Stromal cell of bone marrow (primary cell): ENCODE measurements at regions not wholly inside any gene's neighbourhood (a gene's known extent, or its start where the extent isn't known, plus 50 kb on each side); places are given as distances from the start of the nearest gene placed in this dataset.
A peak's percentile ranks its signal among the peaks of the same experiment; 100 is the strongest.
"Not testable (repeated sequence)": the region's sequence is repeated elsewhere in the genome, so short reads cannot be mapped to it uniquely, and the experiment has no call there.

Experiments used
- DNase-seq: peaks from one replicate; pipeline ENCODE4 v3.0.0-alpha.2; 2012; ENCODE audit warnings: low read depth

- DNase-seq = no peak
These were observed 58.1 kb downstream of the NPAP1 start for GRCh38 chr15:24733659-24734058.

- DNase-seq = no peak
These were observed 58.8 kb downstream of the NPAP1 start for GRCh38 chr15:24734396-24734795.

- no peak for DNase-seq
These were observed 69.7 kb downstream of the NPAP1 start for GRCh38 chr15:24745290-24745689.

- DNase-seq = no peak
These were observed 70.5 kb downstream of the NPAP1 start for GRCh38 chr15:24746094-24746493.

- no peak for DNase-seq
These were observed 71.8 kb downstream of the NPAP1 start for GRCh38 chr15:24747376-24747775.

GRCh38 chr15:24748812-24749439 lies 73.4 kb downstream of the NPAP1 start:
- no peak for DNase-seq

GRCh38 chr15:24752354-24752753 lies 76.8 kb downstream of the NPAP1 start:
- DNase-seq = no peak

- no peak for DNase-seq
These were observed 80.5 kb downstream of the NPAP1 start for GRCh38 chr15:24756101-24756500.

- no peak for DNase-seq
These were observed 84.5 kb downstream of the NPAP1 start for GRCh38 chr15:24760066-24760465.

GRCh38 chr15:24761704-24762302 lies 86.2 kb downstream of the NPAP1 start:
- DNase-seq = peak; percentile 1

GRCh38 chr15:24763891-24764290 lies 88.3 kb downstream of the NPAP1 start:
- DNase-seq = no peak

GRCh38 chr15:24764375-24765171 lies 89.0 kb downstream of the NPAP1 start:
- no peak for DNase-seq

- DNase-seq = no peak
These were observed 91.0 kb downstream of the NPAP1 start for GRCh38 chr15:24766511-24767133.

- DNase-seq = no peak
These were observed 96.7 kb downstream of the NPAP1 start for GRCh38 chr15:24772266-24772665.

GRCh38 chr15:24772686-24773373 lies 97.3 kb downstream of the NPAP1 start:
- peak; percentile 35 for DNase-seq

- DNase-seq = no peak
These were observed 101.7 kb downstream of the NPAP1 start for GRCh38 chr15:24777307-24777706.

- DNase-seq = no peak
These were observed 108.9 kb downstream of the NPAP1 start for GRCh38 chr15:24784506-24784905.

GRCh38 chr15:24786347-24786746 lies 110.8 kb downstream of the NPAP1 start:
- DNase-seq = no peak

- DNase-seq = not testable (repeated sequence)
These were observed 127.0 kb downstream of the NPAP1 start for GRCh38 chr15:24802624-24803023.

- no peak for DNase-seq
These were observed 135.1 kb upstream of the SNRPN start for GRCh38 chr15:24819680-24820079.

- no peak for DNase-seq
These were observed 131.3 kb upstream of the SNRPN start for GRCh38 chr15:24823473-24823872.

GRCh38 chr15:24832282-24832681 lies 122.5 kb upstream of the SNRPN start:
- no peak for DNase-seq
